GM21381 (cell line): ENCODE measurements at regions not wholly inside any gene's neighbourhood (a gene's known extent, or its start where the extent isn't known, plus 50 kb on each side); places are given as distances from the start of the nearest gene placed in this dataset.
"Not testable (repeated sequence)": the region's sequence is repeated elsewhere in the genome, so short reads cannot be mapped to it uniquely, and the experiment has no call there.

Experiments used
- ATAC-seq: cut with Tn5 transposase; IDR thresholded peaks from one replicate; pipeline ENCODE4 v1.9.1; 2021; ENCODE audit warnings: mild to moderate bottlenecking, moderate library complexity; ENCODE audit not compliant: unreplicated experiment

- no peak for ATAC-seq
These were observed 452.4 kb upstream of the PHF14 start for GRCh38 chr7:10521306-10521705.

GRCh38 chr7:10533429-10533828, 440.2 kb upstream of the PHF14 start:
- not testable (repeated sequence) for ATAC-seq

- ATAC-seq: no peak
These were observed 437.1 kb upstream of the PHF14 start for GRCh38 chr7:10536561-10536960.

DNA sequence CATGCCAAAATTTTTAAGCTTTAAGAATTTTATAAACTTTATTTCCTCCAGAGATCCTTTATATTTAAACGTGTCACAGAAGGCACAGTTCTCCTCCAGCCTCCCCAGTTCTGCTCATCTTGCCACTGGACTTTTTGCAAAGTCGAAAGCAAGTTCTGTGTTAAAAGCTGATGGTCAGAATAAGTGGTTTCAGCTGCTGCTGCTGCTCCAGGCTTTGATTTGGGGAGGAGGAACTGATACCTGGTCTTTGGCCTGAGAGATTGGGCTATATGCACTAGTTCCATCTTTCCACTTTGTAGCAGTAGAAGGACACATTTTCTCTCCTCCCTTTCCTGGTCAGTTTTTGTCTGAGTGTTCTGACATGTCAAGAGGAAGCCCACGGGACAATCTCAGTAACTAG, 435.9 kb upstream of the PHF14 start:
- no peak for ATAC-seq

GRCh38 chr7:10557375-10557774, 416.3 kb upstream of the PHF14 start:
- no peak for ATAC-seq

DNA sequence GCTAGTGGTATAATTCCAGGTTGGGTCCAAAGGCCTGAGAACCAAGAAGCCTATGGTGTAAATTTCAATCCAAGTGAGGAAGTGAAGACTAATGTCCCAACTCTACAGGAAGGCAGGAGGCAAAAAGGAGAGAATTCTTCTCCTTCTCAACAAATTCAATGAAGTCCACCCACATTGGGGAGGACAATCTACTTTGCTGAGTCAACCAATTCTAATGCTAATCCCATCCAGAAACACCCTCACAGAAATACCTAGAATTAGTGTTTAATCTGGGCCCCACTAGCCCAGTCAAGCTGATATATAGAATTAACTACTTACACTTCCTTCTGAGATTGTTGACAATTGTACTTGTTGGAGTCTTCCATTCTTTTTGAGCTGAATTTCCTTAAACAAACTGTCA, 413.2 kb upstream of the PHF14 start:
- no peak for ATAC-seq

GRCh38 chr7:10568891-10569290, 404.8 kb upstream of the PHF14 start:
- no peak for ATAC-seq

DNA sequence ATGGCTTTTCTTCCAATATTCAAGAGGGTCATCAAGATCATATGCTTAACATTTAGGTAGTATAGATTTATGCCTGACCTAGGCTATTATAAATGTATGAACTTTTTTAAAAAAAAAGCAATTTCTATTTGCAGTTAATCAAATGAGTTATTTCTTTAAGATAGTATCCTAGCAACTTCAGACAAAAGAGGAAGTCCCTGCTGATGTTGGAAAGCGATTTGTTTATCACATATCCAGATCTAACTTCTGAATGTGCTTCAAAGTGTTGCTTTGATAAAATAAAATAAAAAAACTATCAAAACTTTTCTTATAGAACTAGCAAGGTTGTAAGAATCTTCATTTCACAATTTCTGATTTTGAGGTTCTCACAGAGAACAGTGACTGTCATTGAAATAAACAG, 401.9 kb upstream of the PHF14 start:
- ATAC-seq: no peak

DNA sequence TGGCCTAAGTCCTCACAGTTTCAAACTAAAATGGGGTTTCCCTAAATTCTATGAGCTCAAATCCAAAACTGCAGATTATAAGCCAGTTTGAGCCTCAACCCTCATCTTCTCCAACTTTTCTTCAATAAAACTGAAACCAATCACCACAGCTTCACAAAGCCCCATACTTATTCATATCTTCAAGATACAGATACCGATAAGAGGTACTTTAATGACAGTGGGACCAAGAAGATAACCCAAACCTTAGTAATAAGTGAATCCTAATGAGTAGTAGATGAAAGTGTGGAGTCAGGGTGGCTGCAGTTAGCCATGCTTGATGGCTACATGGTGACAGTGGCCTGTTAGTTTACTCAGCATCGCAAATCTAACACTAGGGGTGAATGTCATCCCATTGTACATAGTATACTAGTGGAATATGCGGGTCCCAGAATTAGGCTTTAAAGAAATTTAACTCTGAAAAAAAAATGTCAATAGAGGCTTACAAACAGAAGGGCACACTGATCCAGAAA, 395.8 kb upstream of the PHF14 start:
- ATAC-seq: no peak

DNA sequence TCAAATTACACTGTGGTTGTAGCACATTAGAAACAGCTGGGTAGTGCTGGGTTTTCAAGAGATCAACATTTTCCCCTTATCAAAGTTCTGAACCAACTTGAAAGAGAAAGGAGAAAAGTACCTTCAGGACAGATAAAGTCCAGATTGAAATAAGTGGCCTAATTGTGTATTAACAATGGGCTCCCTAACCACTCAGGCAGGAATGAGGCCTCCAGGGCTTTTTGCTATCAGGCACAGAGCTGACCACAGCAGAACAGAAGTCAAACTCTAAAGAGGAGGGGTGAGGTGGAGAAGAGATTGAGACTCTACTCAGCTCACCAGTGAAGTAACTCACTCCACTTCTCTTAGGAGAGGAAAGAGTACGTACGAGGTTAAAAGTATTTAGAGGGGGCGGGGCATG, 394.1 kb upstream of the PHF14 start:
- ATAC-seq: no peak

GRCh38 chr7:10584886-10585285, 388.8 kb upstream of the PHF14 start:
- ATAC-seq: no peak

DNA sequence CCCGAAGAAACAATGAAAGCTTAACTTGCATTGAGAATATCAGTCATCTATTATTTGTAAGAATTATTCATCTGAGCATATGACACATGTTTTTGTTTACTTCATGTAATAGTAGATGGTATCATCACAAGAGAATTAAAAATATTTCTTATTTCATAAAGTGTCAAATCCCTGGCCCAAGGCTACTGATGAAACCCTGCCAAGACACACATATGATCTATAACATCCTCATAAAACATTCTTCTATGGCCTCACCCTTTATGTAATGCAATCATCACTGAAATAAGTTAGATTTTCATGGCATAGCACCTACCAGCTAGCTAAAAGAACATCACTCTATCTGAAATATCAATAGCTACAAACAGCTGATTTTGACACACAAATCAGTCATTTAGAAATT, 385.6 kb upstream of the PHF14 start:
- ATAC-seq: no peak

GRCh38 chr7:10592604-10593003, 381.1 kb upstream of the PHF14 start:
- no peak for ATAC-seq

DNA sequence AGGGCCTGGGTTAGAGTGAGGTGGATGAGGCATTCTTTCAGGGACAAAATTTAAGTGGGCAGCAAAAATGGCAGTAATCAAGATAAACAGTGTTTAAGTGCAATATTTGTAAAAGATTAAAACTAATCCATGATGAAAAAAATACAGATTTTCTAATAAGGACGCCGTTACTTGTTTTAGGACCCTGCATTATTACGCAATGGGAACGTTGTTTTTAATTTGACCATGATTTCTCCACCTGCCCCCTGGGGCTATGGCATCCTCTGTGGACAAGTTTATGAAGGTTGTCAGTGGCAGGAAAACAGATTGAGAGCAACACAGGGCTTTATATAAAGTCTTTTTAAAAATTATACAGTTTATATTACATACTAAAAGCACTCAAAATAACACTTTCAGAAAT, 380.6 kb upstream of the PHF14 start:
- ATAC-seq: no peak

DNA sequence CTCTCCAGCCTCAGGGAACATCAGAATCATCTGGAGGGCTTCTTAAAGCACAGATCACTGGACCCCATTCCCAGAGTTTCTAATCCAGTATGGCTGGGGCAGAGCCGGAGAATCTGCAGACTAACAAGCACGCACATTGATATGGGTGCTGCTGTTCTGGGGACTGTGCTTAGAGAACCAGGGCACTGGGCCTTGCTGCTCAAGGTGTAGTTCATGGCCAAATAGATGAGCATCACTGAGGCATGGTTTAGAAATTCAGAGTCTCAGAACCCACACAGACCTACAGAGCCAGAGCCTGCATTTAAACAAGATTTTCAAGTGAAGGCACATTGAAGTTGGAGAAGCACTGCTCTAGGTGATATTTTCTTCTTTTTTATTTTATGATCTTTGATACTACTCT, 376.8 kb upstream of the PHF14 start:
- no peak for ATAC-seq

GRCh38 chr7:10604128-10604527, 369.5 kb upstream of the PHF14 start:
- ATAC-seq: no peak

DNA sequence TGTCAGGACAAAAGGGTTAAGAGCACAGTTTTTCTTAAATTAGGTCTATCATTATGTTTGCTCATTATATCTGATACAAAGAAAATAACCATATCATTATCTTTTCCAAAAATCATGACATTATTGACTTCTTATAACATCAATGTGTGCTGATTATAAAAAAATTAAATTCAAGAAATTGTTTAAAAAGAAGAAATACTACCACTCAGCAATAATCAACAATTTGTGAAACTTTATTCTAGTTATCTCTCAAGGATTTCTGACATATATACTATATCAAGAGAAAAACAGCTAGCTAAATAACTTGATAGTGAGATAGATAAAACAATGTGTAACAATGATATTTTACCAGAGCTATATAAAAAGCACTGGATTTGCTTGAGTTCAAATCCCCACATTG, 360.7 kb upstream of the PHF14 start:
- ATAC-seq: no peak

GRCh38 chr7:10618953-10619352, 354.7 kb upstream of the PHF14 start:
- no peak for ATAC-seq

DNA sequence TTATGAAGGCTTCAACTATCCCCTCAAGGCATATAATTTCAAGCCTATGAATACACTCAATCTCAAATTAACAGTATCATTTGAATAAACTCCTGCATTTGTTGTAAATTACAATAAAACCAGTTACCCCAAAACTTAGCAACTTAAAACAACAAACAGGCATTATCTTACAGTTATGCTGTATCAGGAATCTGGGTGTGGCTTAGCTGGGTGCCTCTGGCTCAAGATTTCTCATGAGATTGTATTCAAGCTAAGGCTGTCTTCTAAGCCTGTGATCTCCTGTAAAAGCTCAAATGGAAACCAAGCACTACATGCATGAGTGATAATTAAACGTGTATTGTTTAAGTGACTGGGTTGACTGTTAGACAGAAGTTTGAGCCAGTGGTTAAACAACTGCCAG, 341.0 kb upstream of the PHF14 start:
- no peak for ATAC-seq

DNA sequence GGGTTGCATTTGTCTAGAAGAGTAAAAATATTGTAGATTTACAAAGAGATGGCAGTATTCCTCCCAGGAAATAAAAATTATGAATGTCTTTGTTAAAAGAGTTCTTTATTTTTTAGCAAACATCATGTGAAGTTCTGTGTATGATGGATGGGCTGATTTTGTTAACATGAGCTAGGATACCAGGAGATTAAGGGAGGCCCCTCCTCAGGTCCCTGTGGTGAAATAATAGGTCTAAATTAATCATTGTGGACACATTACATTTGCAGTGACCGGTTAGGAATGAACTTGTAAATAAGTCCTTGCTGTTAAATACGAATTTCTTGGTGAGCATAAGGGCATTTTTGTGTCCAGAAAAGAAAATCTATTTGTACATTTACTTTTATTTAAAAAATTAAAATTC, 339.4 kb upstream of the PHF14 start:
- no peak for ATAC-seq

DNA sequence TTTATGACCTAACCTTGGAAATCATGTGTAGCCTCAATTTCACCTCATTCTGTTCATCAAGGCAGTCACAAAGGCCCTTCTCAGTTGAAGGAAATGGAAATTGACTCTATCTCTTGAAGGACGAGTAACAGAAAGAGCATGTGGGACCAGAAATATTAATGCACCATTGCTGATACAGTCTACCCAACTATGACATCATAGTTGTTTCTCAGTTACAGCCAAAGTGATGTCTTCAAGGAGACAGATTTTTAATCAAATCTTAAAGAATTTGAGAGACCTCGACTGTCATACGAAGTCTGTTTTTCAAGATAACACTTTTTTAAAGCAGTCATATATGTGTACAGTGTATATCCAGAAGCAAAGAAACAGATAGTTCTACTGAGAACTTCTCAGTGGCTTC, 335.7 kb upstream of the PHF14 start:
- ATAC-seq: no peak

- ATAC-seq: no peak
These were observed 330.1 kb upstream of the PHF14 start for GRCh38 chr7:10643545-10643944.

GRCh38 chr7:10644849-10645248, 328.8 kb upstream of the PHF14 start:
- no peak for ATAC-seq

- ATAC-seq: no peak
These were observed 327.5 kb upstream of the PHF14 start for GRCh38 chr7:10646194-10646593.
